ENCODE measurements at regions not wholly inside any gene's neighbourhood (a gene's known extent, or its start where the extent isn't known, plus 50 kb on each side); places are given as distances from the start of the nearest gene placed in this dataset.
"Not testable (repeated sequence)": the region's sequence is repeated elsewhere in the genome, so short reads cannot be mapped to it uniquely, and the experiment has no call there.

GRCh38 chr10:36469585-36469984, 655.8 kb upstream of the ANKRD30A start:
- H3K27ac ChIP-seq: no peak overlapping the region
- H3K4me1 ChIP-seq: no peaks in the 10 kb centered on the region
- no peaks in the 10 kb centered on the region for H4K20me1 ChIP-seq
- H3K4me3 ChIP-seq: no peak overlapping the region
- H3K9ac ChIP-seq: no peak overlapping the region
- no peak for TF ChIP-seq Cebpa-rat (IDR thresholded peaks at IDR 0.05)
- no peaks in the 10 kb centered on the region for H3K36me3 ChIP-seq
- H3K4me2 ChIP-seq: no peak overlapping the region
- H3K9me3 ChIP-seq (replicated peaks in 1 of 11): no peaks in the 10 kb centered on the region
- no peaks in the 10 kb centered on the region for H3K27me3 ChIP-seq

GRCh38 chr10:36468620-36469019, 656.8 kb upstream of the ANKRD30A start:
- Histone ChIP-seq H4K20me1 (no peaks in the 10 kb centered on the region), H3K9ac (no peak overlapping the region), H3K9me3 (replicated peaks in 1 of 11) (no peaks in the 10 kb centered on the region), H3K36me3 (no peaks in the 10 kb centered on the region), H3K27me3 (no peaks in the 10 kb centered on the region), H3K4me2 (no peak overlapping the region), H3K4me1 (no peaks in the 10 kb centered on the region), H3K4me3 (no peak overlapping the region), H3K27ac (no peak overlapping the region)
- no peak for TF ChIP-seq Cebpa-rat (IDR thresholded peaks at IDR 0.05)

GRCh38 chr10:36465604-36466379, 659.6 kb upstream of the ANKRD30A start:
- no peaks in the 10 kb centered on the region for H4K20me1 ChIP-seq
- no peak overlapping the region for H3K9ac ChIP-seq
- no peaks in the 10 kb centered on the region for H3K4me1 ChIP-seq
- no peak overlapping the region for H3K4me3 ChIP-seq
- no peaks in the 10 kb centered on the region for H3K27me3 ChIP-seq
- TF ChIP-seq Cebpa-rat (IDR thresholded peaks at IDR 0.05): no peak
- H3K36me3 ChIP-seq: no peaks in the 10 kb centered on the region
- no peak overlapping the region for H3K4me2 ChIP-seq
- H3K27ac ChIP-seq: no peak overlapping the region
- no peaks in the 10 kb centered on the region for H3K9me3 ChIP-seq (replicated peaks in 1 of 11)

GRCh38 chr10:36464291-36464690, 661.1 kb upstream of the ANKRD30A start:
- H3K9ac ChIP-seq: no peak overlapping the region
- no peaks in the 10 kb centered on the region for H3K27me3 ChIP-seq
- no peak overlapping the region for H3K4me3 ChIP-seq
- peaks cover 0 to 6% (median 2%) of the 10 kb centered on the region in 11 experiments; a peak in 7 of 22 replicates for H3K9me3 ChIP-seq (replicated peaks in 1 of 11)
- no peak overlapping the region for H3K4me2 ChIP-seq
- no peaks in the 10 kb centered on the region for H3K4me1 ChIP-seq
- H3K27ac ChIP-seq: no peak overlapping the region
- H4K20me1 ChIP-seq: no peaks in the 10 kb centered on the region
- no peaks in the 10 kb centered on the region for H3K36me3 ChIP-seq
- TF ChIP-seq Cebpa-rat (IDR thresholded peaks at IDR 0.05): no peak

GRCh38 chr10:36463390-36463789, 662.0 kb upstream of the ANKRD30A start:
- TF ChIP-seq Cebpa-rat (IDR thresholded peaks at IDR 0.05): no peak
- H4K20me1 ChIP-seq: no peaks in the 10 kb centered on the region
- H3K36me3 ChIP-seq: no peaks in the 10 kb centered on the region
- H3K9ac ChIP-seq: no peak overlapping the region
- H3K4me2 ChIP-seq: no peak overlapping the region
- H3K4me3 ChIP-seq: no peak overlapping the region
- no peak overlapping the region for H3K27ac ChIP-seq
- H3K27me3 ChIP-seq: no peaks in the 10 kb centered on the region
- no peaks in the 10 kb centered on the region for H3K4me1 ChIP-seq
- peaks cover 7 to 15% (median 10%) of the 10 kb centered on the region in 11 experiments for H3K9me3 ChIP-seq (replicated peaks in 1 of 11)

- Histone ChIP-seq H3K9me3 (replicated peaks in 1 of 11) (peaks cover 17 to 27% (median 21%) of the 10 kb centered on the region in 11 experiments), H3K27me3 (no peaks in the 10 kb centered on the region), H3K36me3 (no peaks in the 10 kb centered on the region), H4K20me1 (no peaks in the 10 kb centered on the region), H3K27ac (no peak overlapping the region), H3K4me3 (no peak overlapping the region), H3K4me1 (no peaks in the 10 kb centered on the region), H3K9ac (no peak overlapping the region), H3K4me2 (0 out of 22 replicates have a peak overlapping the region, but pooled peaks of 1 of the 11 experiments have one; percentile 9)
- no peak for TF ChIP-seq Cebpa-rat (IDR thresholded peaks at IDR 0.05)
These were observed 663.2 kb upstream of the ANKRD30A start for GRCh38 chr10:36462194-36462593.

- not testable (repeated sequence) for H3K27me3 ChIP-seq, H4K20me1 ChIP-seq, H3K36me3 ChIP-seq, H3K4me2 ChIP-seq, H3K27ac ChIP-seq, H3K4me3 ChIP-seq, H3K4me1 ChIP-seq, H3K9ac ChIP-seq
- H3K9me3 ChIP-seq (replicated peaks in 1 of 11): peaks cover 17 to 31% (median 23%) of the 10 kb centered on the region in 11 experiments
These were observed 667.0 kb upstream of the ANKRD30A start for GRCh38 chr10:36458437-36458836.

GRCh38 chr10:36457751-36458150, 667.6 kb upstream of the ANKRD30A start:
- Histone ChIP-seq H3K9ac (no peak overlapping the region), H3K36me3 (no peaks in the 10 kb centered on the region), H3K27me3 (no peaks in the 10 kb centered on the region), H3K4me1 (no peaks in the 10 kb centered on the region), H3K27ac (no peak overlapping the region), H4K20me1 (no peaks in the 10 kb centered on the region), H3K4me3 (no peak overlapping the region), H3K9me3 (replicated peaks in 1 of 11) (peaks cover 17 to 31% (median 23%) of the 10 kb centered on the region in 11 experiments), H3K4me2 (no peak overlapping the region)
- no peak for TF ChIP-seq Cebpa-rat (IDR thresholded peaks at IDR 0.05)

GRCh38 chr10:36455526-36456133, 669.8 kb upstream of the ANKRD30A start:
- Histone ChIP-seq H3K9me3 (replicated peaks in 1 of 11) (peaks cover 17 to 31% (median 23%) of the 10 kb centered on the region in 11 experiments), H3K4me2 (no peak overlapping the region), H3K27me3 (no peaks in the 10 kb centered on the region), H3K9ac (no peak overlapping the region), H4K20me1 (no peaks in the 10 kb centered on the region), H3K4me1 (no peaks in the 10 kb centered on the region), H3K27ac (no peak overlapping the region), H3K36me3 (no peaks in the 10 kb centered on the region), H3K4me3 (no peak overlapping the region)
- TF ChIP-seq Cebpa-rat (IDR thresholded peaks at IDR 0.05): no peak

- TF ChIP-seq Cebpa-rat (IDR thresholded peaks at IDR 0.05): no peak
- Histone ChIP-seq H3K4me3 (no peak overlapping the region), H3K4me1 (no peaks in the 10 kb centered on the region), H3K9me3 (replicated peaks in 1 of 11) (peaks cover 4 to 11% (median 8%) of the 10 kb centered on the region in 11 experiments; a peak in 16 of 22 replicates), H3K36me3 (no peaks in the 10 kb centered on the region), H3K9ac (no peak overlapping the region), H3K4me2 (no peak overlapping the region), H4K20me1 (no peaks in the 10 kb centered on the region), H3K27me3 (no peaks in the 10 kb centered on the region), H3K27ac (no peak overlapping the region)
These were observed 672.5 kb upstream of the ANKRD30A start for GRCh38 chr10:36452851-36453250.

Measured in BLaER1 treated with 17β-estradiol and CSF1 and Interleukin-3, amounts not matched to agents 10 nM and 100 nM (cell line).